T-helper 1 cell treated with Interleukin-12 subunit alpha and Interleukin-12 subunit beta and Interleukin-4 antibody, amounts not matched to agents 30 ng/mL and 1 ng/mL, for 36 hours (primary cell): ENCODE measurements at regions not wholly inside any gene's neighbourhood (a gene's known extent, or its start where the extent isn't known, plus 50 kb on each side); places are given as distances from the start of the nearest gene placed in this dataset.

Experiments
- intact Hi-C: fragments of 100-400 bp; cut with micrococcal nuclease; formaldehyde crosslinking; loops from one replicate; pipeline ENCODE4 v1.15.1; 2024

DNA sequence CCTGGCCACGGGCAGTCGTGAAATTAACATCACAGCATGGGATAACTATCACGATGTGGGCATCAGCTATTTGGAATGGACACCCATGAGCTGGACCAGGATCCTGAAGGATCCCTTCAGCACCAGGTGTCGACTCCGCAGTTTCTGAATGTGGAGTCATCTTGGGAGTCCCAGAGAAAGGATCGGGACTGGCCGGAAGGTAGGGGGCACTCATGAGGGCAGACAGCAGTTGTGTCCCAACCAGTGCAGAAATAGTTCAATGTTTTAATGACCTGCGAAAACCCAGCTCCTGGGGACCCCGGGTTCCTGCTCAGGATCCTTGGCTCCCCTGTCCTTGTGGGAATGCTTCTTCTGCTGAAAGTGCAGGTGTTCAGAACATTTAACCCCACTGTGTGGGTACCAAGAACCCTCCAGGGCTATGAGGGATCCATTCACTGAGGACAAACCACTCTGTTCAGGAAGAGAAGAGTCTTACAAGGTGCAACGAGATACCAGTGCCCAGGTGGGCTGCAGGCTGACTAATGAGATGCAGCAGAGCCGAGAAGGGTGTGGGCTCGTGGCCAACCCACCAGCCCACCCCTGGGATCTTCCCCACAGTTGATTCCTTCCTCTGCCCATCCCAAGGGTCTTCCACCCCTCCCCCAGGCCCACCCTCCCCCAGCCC lies 154.8 kb downstream of the SALL1 start:
- intact Hi-C loops, result no loop called here

DNA sequence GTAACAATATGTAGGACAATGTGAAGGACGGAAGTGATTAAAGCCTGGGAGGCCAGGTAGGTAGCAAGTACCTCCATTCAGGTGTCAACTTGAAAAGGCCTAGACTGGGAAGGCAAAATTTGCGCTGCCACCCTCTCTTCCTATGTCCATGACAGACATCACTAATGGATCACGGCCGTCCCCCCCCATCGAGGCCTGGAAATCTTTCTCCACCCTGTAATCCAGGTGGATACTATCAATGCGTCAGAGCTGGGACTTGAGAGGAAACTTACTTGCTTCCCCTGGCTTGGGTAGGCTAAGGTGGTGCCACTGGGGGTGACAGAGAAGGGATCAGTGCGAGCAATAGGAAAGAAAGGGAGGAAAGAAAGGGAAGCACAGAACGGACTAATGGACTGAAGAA lies 156.1 kb downstream of the SALL1 start:
- intact Hi-C loops, result no loop called here

DNA sequence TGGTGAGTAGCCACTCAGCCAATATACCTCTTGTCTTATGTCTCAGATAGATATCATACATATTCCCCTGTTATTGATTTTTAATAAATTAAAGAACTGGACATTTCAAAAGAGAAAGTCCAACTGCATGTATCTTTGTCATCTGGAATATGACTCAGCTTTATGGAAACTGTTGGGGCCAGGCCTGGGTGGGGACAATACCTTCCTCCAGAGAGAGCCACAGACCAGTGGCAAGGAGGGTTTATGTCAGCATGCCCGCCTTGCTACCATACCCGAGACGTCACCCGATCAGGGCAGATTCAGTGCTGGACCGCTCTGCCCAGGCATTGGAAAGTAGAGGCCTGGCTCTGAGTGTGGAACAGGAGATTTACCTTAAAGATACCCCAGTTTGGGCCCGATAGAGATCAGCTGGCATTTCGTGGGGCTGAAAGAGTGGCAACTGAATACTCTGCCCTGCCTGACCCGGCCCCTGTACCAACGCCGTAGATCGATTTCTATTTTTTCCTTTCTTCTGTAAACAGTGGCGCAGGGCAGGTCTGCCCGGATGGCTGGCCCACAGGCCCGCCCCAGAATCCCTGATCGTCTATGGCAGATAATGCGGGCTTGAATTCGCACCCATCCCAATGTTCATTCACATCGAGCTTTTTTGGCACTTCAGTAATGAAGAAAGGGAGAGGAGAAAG lies 158.6 kb downstream of the SALL1 start:
- intact Hi-C loops, result no loop called here

DNA sequence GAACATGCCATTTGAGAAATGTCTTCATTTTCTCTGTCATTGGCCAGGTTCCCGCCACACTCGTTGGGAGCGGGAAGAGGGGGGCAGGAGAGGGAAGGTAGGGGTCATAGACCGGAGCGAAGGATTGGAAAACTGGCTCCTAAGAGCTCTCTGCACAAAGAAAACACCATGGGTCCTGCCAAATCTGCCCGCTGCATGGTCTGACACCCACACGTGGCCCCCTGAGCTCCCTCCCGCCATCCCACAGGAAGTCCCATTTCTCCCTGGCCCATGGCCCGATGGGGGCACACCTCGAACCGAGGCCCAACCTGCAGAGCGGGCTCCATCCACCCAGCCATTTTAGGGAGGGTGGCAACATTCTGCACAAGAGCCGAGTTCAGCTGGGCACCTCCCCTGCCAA lies 159.6 kb downstream of the SALL1 start:
- intact Hi-C loops, result no loop called here

DNA sequence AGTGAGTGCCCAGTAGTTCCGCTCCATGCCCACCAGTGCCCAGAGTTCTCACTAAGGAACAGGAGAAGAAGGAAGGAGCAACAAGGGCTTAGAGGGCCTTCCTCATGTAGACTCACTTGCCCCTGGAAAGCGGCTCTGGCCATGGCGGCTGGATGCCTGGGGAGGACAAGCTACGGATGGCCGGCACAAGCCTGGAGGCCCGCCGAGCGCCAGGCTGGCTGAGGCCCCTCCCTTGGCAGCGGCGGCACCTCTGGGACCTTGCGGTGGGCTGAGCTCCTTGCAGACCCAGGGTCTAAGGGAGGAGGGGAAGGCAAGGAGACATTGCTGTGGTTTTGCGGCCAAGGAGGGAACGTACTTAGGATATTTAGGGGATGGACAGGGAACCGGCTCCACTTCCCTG lies 160.1 kb downstream of the SALL1 start:
- intact Hi-C loops, result no loop called here

DNA sequence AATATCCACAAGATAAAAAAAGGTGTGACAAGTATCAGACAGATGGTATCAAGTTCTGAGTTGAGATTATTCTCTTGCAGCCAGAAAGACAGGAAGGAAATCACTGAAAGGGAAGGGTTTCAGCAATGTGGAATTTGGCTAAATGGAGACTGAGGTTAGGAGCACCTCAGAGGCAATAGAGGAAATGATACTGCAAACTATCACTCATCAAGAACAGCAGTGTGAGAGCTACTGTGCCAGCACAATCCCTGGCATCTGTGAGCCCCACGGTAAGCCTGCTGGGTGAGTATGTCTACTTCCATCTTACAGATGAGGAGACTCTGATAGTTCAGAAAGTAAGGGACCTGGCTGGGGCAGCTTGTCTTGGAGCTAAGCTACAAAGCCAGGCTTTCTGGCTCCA lies 162.0 kb downstream of the SALL1 start:
- intact Hi-C loops, result no loop called here

DNA sequence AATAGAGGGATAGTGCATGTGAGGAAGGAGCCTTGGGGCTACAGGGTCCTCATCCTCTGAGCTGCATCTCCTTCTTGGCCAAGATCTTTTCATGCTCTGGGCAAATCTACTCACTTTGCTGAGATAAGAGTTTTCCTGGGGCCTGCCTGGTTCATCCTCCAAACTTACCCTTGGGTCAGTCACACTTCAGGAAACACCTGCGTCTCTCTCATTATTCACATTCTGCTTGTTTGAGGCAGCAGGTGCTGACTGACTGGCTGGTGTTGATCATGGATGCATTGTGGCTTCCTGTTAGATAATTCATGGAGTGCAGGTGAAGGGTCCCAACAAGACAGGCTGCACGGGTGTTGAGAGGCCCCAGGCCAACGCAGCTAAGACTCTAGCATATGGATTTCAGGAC lies 162.6 kb downstream of the SALL1 start:
- intact Hi-C loops, result no loop called here

DNA sequence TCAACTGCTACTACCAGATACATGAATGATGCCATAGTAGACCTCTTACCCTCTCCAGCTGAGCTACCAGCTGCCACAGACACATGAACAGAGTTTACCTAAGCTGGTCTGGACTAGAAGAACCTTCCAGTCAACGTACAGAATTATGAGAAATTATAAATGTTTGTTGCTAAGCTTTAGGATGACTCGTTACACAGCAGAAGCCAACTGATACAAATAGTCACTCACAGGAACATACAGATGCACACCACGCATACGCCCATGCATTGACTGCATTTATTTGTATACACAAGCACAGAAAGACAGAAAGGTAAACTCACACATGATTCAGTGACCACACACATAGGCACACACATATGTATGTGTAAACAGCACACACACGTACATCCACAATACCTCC lies 164.6 kb downstream of the SALL1 start:
- intact Hi-C loops, result no loop called here

DNA sequence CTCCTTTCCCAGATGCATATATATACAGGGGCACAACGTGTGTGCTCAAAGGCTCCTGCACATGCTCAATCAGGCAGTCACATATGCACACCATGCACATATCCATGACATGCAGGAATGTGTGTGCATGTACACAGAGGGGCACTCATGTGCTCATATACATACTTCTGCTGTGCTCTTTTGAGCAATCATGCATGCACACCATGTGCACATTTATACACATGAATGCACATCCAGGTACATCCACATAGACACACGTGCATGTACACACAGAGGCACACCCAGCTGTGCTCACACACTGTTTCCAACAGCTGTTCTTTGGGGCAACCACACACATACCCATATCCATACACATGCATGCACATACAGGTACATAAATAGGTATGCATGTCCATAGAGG lies 165.3 kb downstream of the SALL1 start:
- intact Hi-C loops, result no loop called here

DNA sequence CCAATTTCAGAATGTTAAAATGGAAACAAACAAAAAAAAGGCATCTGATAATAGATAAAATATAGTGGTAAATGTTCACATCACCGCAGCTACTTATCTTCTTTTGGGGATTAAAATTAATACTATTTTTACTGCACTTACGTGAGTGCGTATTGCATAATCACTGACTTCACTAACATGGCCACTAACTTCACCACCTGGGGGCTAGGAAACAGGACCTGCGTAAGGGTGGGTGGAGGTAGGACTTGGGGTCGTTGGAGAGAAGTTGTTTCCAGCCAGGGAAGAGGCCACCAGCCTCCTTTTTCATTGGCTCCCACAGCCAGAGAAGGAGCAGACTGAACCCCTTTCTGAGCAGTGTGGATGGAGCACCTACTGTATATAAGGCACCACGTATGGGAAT lies 166.4 kb downstream of the SALL1 start:
- intact Hi-C loops, result no loop called here

DNA sequence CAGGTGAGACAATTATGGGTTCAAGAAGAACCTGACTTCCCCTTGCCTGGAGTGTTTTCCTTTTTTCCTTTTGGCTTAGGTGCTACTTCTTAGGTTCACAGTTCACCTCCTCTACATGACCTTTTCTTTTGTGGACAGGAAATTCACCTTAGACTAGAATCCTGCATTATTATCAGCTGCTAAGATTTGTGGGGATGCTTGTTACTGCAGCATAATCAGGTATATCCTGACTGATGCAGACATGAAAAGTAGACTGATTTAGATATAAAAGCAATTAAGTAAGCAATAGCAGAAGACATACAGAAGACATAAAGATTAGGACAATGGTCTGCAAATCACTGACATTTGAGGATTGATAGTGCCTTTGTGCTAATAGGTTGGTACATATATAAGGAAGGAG lies 168.3 kb downstream of the SALL1 start:
- intact Hi-C loops, result no loop called here

DNA sequence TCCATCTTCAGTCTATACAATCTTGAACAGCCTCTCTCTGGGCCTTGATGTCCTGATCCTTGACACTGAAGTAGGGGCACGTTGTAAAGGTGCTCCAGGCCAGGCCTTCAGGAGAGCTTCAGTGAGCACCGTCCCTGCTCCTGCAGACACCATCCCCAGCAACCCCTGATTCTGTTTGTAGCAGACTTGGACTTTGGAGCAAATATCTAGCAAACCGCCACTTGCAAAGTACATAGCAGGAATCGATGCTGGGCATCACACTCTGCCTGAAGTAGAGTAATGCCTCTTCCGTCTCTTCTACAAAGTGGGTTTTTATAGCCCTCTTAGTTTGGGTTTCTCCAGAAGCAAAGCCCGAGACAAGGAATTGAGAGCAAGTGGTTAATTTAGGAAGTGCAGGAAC lies 169.1 kb downstream of the SALL1 start:
- intact Hi-C loops, result no loop called here

DNA sequence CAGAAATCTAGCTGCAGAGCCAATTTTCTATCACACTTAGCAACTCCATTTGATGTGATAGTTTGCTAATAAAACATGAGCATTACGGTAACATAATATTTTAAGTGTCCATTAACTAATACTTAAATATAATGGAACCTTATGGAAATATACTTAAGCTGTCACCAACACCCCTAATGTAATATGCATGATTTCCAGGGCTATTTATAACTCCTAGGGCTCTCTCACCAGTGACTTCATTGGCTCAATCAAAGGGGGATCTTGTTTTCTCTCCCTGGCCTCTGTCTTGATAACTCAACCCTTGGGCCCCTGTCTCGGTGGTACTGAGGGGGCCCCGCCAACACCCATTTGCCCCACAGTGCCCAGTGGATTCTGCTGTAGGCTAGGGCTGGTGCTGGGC lies 170.4 kb downstream of the SALL1 start:
- intact Hi-C loops, result no loop called here

DNA sequence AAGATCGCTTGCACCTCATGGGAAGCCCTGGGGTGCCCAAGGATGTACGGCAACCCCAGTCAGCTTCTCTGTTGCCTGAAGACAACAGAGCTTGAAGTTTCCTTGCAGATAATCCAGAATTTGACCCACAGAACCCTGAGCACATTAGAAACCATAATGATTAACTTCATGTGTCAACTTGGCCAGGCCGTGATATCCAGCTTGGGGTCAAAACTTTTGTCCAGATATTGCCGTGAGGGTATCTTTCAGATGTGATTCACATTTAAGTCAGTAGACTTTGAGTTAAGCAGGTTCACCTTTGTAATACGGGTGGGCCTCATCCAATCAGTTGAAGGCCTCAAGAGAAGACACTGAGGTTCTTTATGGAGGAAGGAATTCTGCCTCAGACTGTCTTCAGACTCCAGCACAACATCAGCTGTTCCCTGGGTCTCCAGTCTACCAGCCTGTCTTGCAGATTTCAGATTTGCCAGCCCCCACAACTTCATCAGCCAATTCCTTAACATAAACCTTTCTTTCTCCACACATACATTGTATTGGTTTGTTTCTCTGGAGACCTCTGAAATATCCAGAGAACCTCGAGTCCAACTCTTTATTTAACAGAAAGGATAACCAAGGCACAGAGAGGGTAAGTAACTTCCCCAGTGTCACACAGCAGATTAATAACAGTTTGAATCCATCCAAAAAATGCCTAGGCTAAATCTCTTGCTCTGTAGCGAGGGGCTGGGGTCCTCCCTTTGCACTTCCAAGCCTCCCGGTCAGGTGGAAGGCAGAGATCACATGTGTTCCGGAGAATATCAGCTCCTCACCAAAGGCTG lies 171.1 kb downstream of the SALL1 start:
- intact Hi-C loops, result no loop called here

DNA sequence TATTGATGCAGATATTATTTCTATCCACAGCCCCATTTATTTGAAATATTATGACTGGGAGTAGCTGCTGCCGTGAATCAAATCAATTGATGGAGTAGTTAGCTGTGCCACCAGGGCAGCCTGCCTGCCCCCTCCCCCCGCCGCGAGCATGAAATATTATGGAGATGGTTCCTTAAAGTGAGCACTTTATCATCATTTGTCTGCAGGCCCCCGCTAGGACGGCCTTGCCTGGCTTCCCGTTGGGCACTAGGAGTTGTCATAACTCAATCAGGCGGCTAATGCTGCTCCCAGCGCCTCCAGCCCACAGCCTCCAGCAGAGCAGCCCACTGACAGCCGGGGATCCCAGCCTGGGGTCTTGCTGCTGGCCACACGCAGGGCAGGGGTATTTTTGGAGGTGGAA lies 173.9 kb downstream of the SALL1 start:
- intact Hi-C loops, result no loop called here

DNA sequence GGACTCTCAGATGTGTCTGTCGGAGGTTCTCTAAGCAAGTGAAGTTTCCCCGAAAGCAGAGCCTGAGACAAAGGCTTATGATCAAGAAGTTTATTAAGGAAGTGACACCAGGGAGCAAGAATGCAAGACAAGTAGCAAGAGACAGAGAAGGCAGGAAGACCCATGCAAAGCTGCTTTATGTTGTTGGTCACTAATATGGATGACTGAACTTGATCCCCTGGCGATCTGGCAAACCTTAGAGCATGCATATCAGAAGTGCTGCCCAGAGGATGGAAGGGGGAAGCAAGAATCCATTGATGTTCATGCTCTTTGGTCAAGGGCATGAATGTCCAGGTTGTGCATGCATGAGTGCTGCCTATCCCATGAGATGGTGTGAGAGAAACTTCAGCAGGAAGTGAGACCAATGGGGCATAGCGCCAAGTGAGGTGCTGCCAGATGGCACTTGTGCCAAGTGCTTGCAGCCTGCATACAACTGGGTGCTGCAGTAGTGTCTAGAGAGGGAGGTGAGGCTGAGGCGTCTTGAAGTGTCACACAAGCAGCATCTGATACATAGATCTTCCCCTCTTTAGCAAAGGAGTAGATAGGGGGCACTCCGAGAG lies 176.5 kb downstream of the SALL1 start:
- intact Hi-C loops, result no loop called here

DNA sequence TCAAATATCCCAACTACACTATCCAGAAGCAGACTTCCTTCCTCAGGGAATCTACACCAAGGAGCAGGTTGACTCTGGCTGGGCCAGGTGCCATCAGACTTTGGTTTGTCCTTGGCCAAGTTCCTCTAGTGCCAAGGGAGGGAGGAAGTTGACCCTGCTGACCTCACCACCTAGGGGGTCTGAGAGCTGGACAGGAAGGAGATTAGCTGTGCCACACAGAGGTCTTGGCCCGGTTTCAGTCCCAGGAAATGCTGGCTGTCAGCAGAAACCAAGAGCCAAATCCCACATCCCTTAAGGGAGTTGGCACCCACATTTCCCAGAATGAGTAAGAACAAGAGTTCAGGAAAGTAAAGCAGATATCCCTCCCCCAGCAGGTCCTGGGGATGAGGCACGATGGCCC lies 178.2 kb downstream of the SALL1 start:
- intact Hi-C loops, result no loop called here

DNA sequence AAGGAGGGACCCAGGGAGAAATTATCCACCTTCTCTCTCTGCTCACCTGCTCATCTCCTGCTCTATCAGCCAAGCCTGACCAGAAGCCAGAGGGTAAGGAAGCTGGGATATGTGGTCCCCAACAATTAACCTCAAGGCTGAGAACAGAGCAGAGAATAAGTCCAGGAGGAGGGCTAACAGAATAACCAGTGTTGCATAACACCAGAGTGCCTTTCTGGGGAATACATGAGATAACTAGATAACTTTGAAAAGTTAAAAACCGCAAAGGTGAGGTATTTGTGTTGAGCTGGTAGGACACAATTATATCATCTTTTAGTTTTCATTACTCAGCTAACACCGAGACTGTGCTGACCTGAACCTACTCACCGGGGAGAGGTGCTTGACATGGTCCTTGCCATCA lies 180.8 kb downstream of the SALL1 start:
- intact Hi-C loops, result no loop called here

DNA sequence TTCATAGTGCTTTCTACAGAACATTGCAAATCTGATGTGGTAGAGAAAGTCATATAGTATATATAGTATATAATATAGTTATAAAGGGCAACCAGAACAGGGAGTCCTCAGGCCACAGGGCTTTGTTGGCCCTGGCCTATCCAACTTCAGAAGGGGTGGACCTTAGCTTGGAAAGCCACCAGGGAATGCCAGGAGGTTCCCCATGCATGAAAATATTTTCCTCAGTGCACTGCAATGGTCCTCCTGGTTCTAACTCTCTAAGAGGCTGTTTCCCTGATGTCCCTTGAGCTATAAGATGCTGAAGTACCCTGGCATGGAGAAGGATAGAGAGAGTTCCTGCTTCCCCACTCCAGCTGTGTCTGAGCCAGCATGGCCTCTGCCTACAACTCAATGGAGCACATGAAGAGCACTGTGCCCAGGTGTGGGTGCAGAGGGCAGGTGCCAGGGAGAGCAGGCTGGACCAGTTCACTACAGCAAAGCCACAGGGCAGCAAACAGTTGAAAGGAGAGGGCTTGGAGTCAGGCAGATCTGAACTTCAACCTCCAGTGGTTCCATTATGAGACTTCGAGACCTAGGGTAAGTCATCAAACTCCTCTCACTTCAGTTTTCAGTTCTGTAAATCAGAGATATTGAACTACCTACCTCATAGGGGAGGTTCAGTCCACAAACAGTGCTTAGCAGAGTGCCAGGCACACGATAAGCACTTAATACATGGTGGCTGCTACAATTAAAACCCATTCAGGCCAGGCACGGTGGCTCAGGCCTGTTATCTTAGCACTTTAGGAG lies 183.1 kb downstream of the SALL1 start:
- intact Hi-C loops, result no loop called here

DNA sequence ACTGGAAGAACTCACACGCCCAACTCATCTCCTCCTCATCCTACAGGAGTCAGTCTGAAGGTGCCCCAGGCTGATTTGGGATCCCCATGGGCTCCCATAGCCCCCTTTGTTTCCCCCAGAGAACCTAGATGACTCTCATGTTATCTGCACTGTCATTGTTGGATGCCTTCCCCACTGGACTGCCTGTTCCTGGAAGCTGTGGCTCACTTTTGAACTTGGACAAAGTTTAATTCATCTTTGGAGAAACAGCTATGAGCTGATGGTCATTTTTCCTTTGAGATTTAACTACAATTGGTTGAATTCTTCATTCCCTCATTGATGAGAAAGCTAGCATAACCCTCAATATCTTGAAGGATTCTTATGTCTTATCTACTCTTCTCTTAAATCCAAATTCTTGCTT lies 186.6 kb downstream of the SALL1 start:
- intact Hi-C loops, result no loop called here

DNA sequence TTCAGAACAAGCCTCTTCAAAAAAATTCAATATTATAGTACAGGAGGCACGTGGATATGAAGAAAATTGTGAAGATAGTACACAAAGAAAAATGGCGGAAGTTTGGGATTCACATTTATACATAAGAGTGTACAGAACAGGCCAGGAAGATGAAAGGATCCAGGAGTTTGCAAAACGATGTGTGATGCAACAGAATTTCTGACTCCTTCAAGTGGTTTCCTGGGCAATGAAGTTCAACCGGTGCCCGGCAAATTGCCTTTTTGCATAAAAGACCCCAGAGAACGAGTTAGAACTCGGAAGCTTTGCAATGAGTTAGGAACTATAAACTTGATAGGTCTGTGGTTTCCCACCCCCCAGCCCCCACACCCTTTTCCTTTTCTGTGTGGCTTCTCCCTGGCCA lies 189.1 kb downstream of the SALL1 start:
- intact Hi-C loops, result no loop called here
